K562 (cell line): ENCODE measurements at regions not wholly inside any gene's neighbourhood (a gene's known extent, or its start where the extent isn't known, plus 50 kb on each side); places are given as distances from the start of the nearest gene placed in this dataset.

Source experiments
- ATAC-seq: fragments of 200-7000 bp; cut with Tn5 transposase; 3 replicates; pipeline ENCODE4 v1.9.1; 2020; ENCODE audit warnings: moderate library complexity
- BruUV-seq: library from RNA; stranded (reverse); fragments of 400-500 nt; replicated peaks from 2 replicates; lab custom pipeline; 2021; lab: Mats Ljungman, UMichigan
- CTCF ChIA-PET: fragments of 300-600 bp; formaldehyde crosslinking; extraction: SDS; loops from one replicate; lab custom pipeline; 2021; ENCODE audit warnings: low intra/inter-chr PET ratio; lab: Yijun Ruan, JAX
- POLR2A ChIA-PET: fragments of 300-600, 350-650 bp; sonication (Branson Sonifier 250); formaldehyde crosslinking; extraction: SDS; loops from one replicate; lab custom pipeline; 2021; ENCODE audit warnings: antibody characterized with exemption, inconsistent platforms; lab: Yijun Ruan, JAX
- DNase-seq, 4 experiments: peaks; one replicate each; pipeline versions ENCODE4 v3.0.0 to v3.0.0-alpha.2; 2011 to 2018; ENCODE audit warnings: low spot score in 3 of 4, mixed read lengths in 3 of 4; ENCODE audit errors: extremely low read depth in 1 of 4
- FAIRE-seq: peaks from 2 replicates; lab custom pipeline; 2011; peaks lifted over from hg19 to GRCh38; lab: Jason Lieb, UNC
- H2AFZ ChIP-seq: 2 replicates; pipeline ENCODE4 v1.6.0; 2011; ENCODE audit warnings: low read depth, low read length, control low read depth, inconsistent platforms
- H3K27ac ChIP-seq: fragments of 200-600 bp; 3 replicates; pipeline ENCODE4 v1.8.0; 2011; ENCODE audit warnings: low read depth, mild to moderate bottlenecking, control low read depth, inconsistent platforms, low read length, moderate library complexity, mixed read lengths; ENCODE audit errors: extremely low read depth
- H3K27me3 ChIP-seq, 2 experiments: fragments of 300-600 bp in 1 of 2; 2 replicates in 1 of 2; 3 replicates in 1 of 2; pipeline versions ENCODE4 v1.6.0 to v1.8.0; 2011; ENCODE audit warnings: inconsistent platforms in 2 of 2, low read length in 2 of 2, mild to moderate bottlenecking in 1 of 2, mixed read lengths in 1 of 2, moderate library complexity in 1 of 2; ENCODE audit not compliant: control insufficient read depth in 2 of 2, insufficient read depth in 2 of 2
- H3K36me3 ChIP-seq: fragments of 300-600 bp; 3 replicates; pipeline ENCODE4 v1.8.0; 2011; ENCODE audit warnings: mild to moderate bottlenecking, low read length, inconsistent platforms; ENCODE audit not compliant: control insufficient read depth, insufficient read depth
- H3K4me1 ChIP-seq, 2 experiments: fragments of 200-600 bp in 1 of 2; replicated peaks in 1 of 2; 2 replicates in 1 of 2; 3 replicates in 1 of 2; pipeline versions ENCODE4 v1.5.1 to v1.8.0; 2011; ENCODE audit warnings: inconsistent platforms in 2 of 2, low read length in 2 of 2, mild to moderate bottlenecking in 1 of 2, mixed read lengths in 1 of 2, moderate library complexity in 1 of 2; ENCODE audit not compliant: control insufficient read depth in 2 of 2, insufficient read depth in 2 of 2
- H3K4me2 ChIP-seq: 2 replicates; pipeline ENCODE4 v1.6.1; 2011; ENCODE audit warnings: low read length, control low read depth, inconsistent platforms, mixed read lengths; ENCODE audit not compliant: insufficient read depth
- H3K4me3 ChIP-seq: fragments of 200-600 bp; sonication (generic), shearing (Covaris generic); 2 replicates; pipeline ENCODE4 v1.5.1; 2016; ENCODE audit warnings: control low read depth, inconsistent platforms
- H3K79me2 ChIP-seq: fragments of 200-600 bp; 3 replicates; pipeline ENCODE4 v1.8.0; 2011; ENCODE audit warnings: low read length, inconsistent platforms; ENCODE audit not compliant: control insufficient read depth, insufficient read depth
- H3K9ac ChIP-seq, 2 experiments: 2 replicates each; pipeline versions ENCODE4 v1.6.0 to v1.6.1; 2011; ENCODE audit warnings: low read depth in 2 of 2, low read length in 2 of 2, control low read depth in 1 of 2, inconsistent platforms in 1 of 2, mild to moderate bottlenecking in 1 of 2, mixed read lengths in 1 of 2; ENCODE audit not compliant: insufficient read depth in 1 of 2
- H3K9me1 ChIP-seq: one replicate; pipeline ENCODE4 v1.6.0; 2011; ENCODE audit warnings: inconsistent platforms, mild to moderate bottlenecking, low read length, moderate library complexity; ENCODE audit not compliant: control insufficient read depth, insufficient read depth
- H3K9me3 ChIP-seq: replicated peaks from 2 replicates; pipeline ENCODE4 v1.5.1; 2011; ENCODE audit warnings: low read depth, low read length, inconsistent platforms; ENCODE audit not compliant: control insufficient read depth, insufficient read depth
- H4K20me1 ChIP-seq: replicated peaks from 2 replicates; pipeline ENCODE4 v1.6.1; 2011; ENCODE audit warnings: low read length, inconsistent platforms, mixed read lengths; ENCODE audit not compliant: control insufficient read depth, insufficient read depth
- HSF4 ChIP-seq: fragments of 250-450 bp; sonication (Bioruptor Pico); IDR thresholded peaks from 2 replicates; pipeline ENCODE4 v2.1.2; 2022; ENCODE audit warnings: mild to moderate bottlenecking, moderate library complexity, borderline replicate concordance
- NFE2 ChIP-seq: IDR thresholded peaks from 2 replicates; pipeline ENCODE4 v1.6.1; 2014; ENCODE audit warnings: antibody characterized with exemption, low read depth
- PTTG1 ChIP-seq: fragments of 450-650 bp; IDR thresholded peaks from 2 replicates; pipeline ENCODE4 v1.6.1; 2016; ENCODE audit warnings: low read depth, mild to moderate bottlenecking, missing genetic modification characterization, missing compliant biosample characterization
- SIN3B ChIP-seq: fragments of 450-650 bp; IDR thresholded peaks from 2 replicates; pipeline ENCODE4 v1.6.1; 2017; ENCODE audit warnings: low read depth, mild to moderate bottlenecking, moderate library complexity
- TCFL5 ChIP-seq: fragments of 250-450 bp; sonication (Bioruptor Pico); conservative IDR thresholded peaks from 2 replicates; pipeline ENCODE4 v1.6.1; 2021; ENCODE audit warnings: mild to moderate bottlenecking, moderate library complexity, matching md5 sums
- USF1 ChIP-seq: sonication (generic); formaldehyde crosslinking; IDR thresholded peaks from 2 replicates; pipeline ENCODE4 v1.9.0; 2022; ENCODE audit warnings: mild to moderate bottlenecking, missing genetic modification reagents
- ZBTB11 ChIP-seq, 3 experiments: fragments of 200-800 bp in 1 of 3; fragments of 250-450 bp in 1 of 3; fragments of 450-650 bp in 1 of 3; sonication (Bioruptor Pico) in 1 of 3; sonication (Bioruptor generic) in 1 of 3; formaldehyde crosslinking in 1 of 3; IDR thresholded peaks; 2 replicates each; pipeline versions ENCODE4 v1.6.1 to v1.8.0; 2016 to 2022; ENCODE audit warnings: mild to moderate bottlenecking in 2 of 3, missing genetic modification characterization in 2 of 3, missing compliant biosample characterization in 1 of 3, moderate library complexity in 1 of 3
- ZNF212 ChIP-seq: fragments of 450-650 bp; formaldehyde crosslinking; IDR thresholded peaks from 2 replicates; pipeline ENCODE4 v1.4.0; 2020; ENCODE audit warnings: mild to moderate bottlenecking
- ZNF280A ChIP-seq: fragments of 450-650 bp; IDR thresholded peaks from 2 replicates; pipeline ENCODE4 v1.6.1; 2018; ENCODE audit warnings: mild to moderate bottlenecking, low read depth; ENCODE audit not compliant: partially characterized antibody
- ZNF444 ChIP-seq: fragments of 250-450 bp; sonication (Bioruptor Pico); IDR thresholded peaks from 2 replicates; pipeline ENCODE4 v1.4.0; 2020; ENCODE audit warnings: mild to moderate bottlenecking, moderate library complexity
- ZNF766 ChIP-seq: fragments of 200-800 bp; sonication (Bioruptor generic); conservative IDR thresholded peaks from 2 replicates; pipeline ENCODE4 v1.6.1; 2016; ENCODE audit warnings: missing genetic modification characterization, missing compliant biosample characterization
- WGBS: fragments of 100-300 bp; shearing (Covaris generic); methylation state at CpG from one replicate; pipeline ENCODE4 v1.1.6; 2016; ENCODE audit warnings: low coverage, mixed read lengths; ENCODE audit not compliant: insufficient coverage; ENCODE audit errors: missing lambda C conversion rate; 5-methylcytosine and 5-hydroxymethylcytosine counted together
- in situ Hi-C: fragments of 300-500 bp; cut with MboI; formaldehyde crosslinking; loops from 4 replicates; pipeline ENCODE4 v1.15.0; 2018; ENCODE audit warnings: inconsistent platforms, mixed read lengths
- intact Hi-C: fragments of 100-400 bp; cut with micrococcal nuclease; formaldehyde crosslinking; loops from 2 replicates; pipeline ENCODE4 v1.14.2; 2022

- Histone ChIP-seq H2AFZ (no peak overlapping the region), H4K20me1 (no peaks in the 10 kb centered on the region), H3K36me3 (no peaks in the 10 kb centered on the region)
- intact Hi-C loops: no loop called here
- TF ChIP-seq ZNF280A: no peak
- TF ChIP-seq, all 486 proteins: peak for 0
- 0% methylated on average over 5 of the region's 5 CpGs for WGBS
- no peaks in the 10 kb centered on the region for H3K79me2 ChIP-seq
- H3K9ac ChIP-seq: no peak overlapping the region
- BruUV-seq: no TSS peak
- POLR2A ChIA-PET: no interaction called here
- no peak overlapping the region for H3K4me2 ChIP-seq
- ATAC-seq (no peak), FAIRE-seq (no peak), DNase-seq (no peak)
- in situ Hi-C loops: no loop called here
- H3K27me3 ChIP-seq: no peaks in the 10 kb centered on the region
- H3K9me3 ChIP-seq: no peaks in the 10 kb centered on the region
- H3K4me1 ChIP-seq: no peaks in the 10 kb centered on the region
- no peak overlapping the region for H3K27ac ChIP-seq
- no peaks in the 10 kb centered on the region for H3K9me1 ChIP-seq
- CTCF ChIA-PET: no interaction called here
- H3K4me3 ChIP-seq: no peak overlapping the region
Observed at GRCh38 chr14:99006276-99006675, 265.7 kb downstream of the BCL11B start.

GRCh38 chr14:99007795-99008194 is 264.2 kb downstream of the BCL11B start:
- no peaks in the 10 kb centered on the region for H3K36me3 ChIP-seq
- CTCF ChIA-PET: no interaction called here
- H3K4me1 ChIP-seq: no peaks in the 10 kb centered on the region
- DNase-seq (no peak), ATAC-seq (no peak), FAIRE-seq (no peak)
- no peaks in the 10 kb centered on the region for H4K20me1 ChIP-seq
- H3K27ac ChIP-seq: no peak overlapping the region
- BruUV-seq: no TSS peak
- intact Hi-C loops (no loop called here), in situ Hi-C loops (no loop called here)
- H3K79me2 ChIP-seq: no peaks in the 10 kb centered on the region
- no peaks in the 10 kb centered on the region for H3K27me3 ChIP-seq
- H3K9ac ChIP-seq: no peak overlapping the region
- H2AFZ ChIP-seq: no peak overlapping the region
- no peaks in the 10 kb centered on the region for H3K9me3 ChIP-seq
- WGBS: 0% methylated on average over 5 of the region's 7 CpGs
- no peaks in the 10 kb centered on the region for H3K9me1 ChIP-seq
- no peak overlapping the region for H3K4me2 ChIP-seq
- POLR2A ChIA-PET: no interaction called here
- no peak overlapping the region for H3K4me3 ChIP-seq
- TF ChIP-seq USF1 (no peak), TCFL5 (CRISPR knock-in tag) (no peak), ZBTB11 (CRISPR knock-in tag; IDR thresholded peaks at IDR 0.05) (no peak), HSF4 (CRISPR knock-in tag) (no peak), SIN3B (no peak), ZNF444 (CRISPR knock-in tag) (no peak), NFE2 (no peak), ZNF766 (no peak), ZNF212 (CRISPR knock-in tag) (no peak), PTTG1 (tag) (no peak)
